HCT116 (cell line): ENCODE measurements at regions not wholly inside any gene's neighbourhood (a gene's known extent, or its start where the extent isn't known, plus 50 kb on each side); places are given as distances from the start of the nearest gene placed in this dataset.
"Not testable (repeated sequence)": the region's sequence is repeated elsewhere in the genome, so short reads cannot be mapped to it uniquely, and the experiment has no call there.

Experiments
- EGR1 ChIP-seq: IDR thresholded peaks from 2 replicates; pipeline ENCODE4 v1.6.1; 2012; ENCODE audit warnings: low read depth
- EZH2 ChIP-seq: fragments of 200-600 bp; sonication (generic); IDR thresholded peaks from 2 replicates; pipeline ENCODE4 v1.6.1; 2017; ENCODE audit warnings: antibody characterized with exemption, mixed run types
- JUND ChIP-seq: IDR thresholded peaks from 2 replicates; pipeline ENCODE4 v1.6.1; 2012
- POLR2A ChIP-seq: IDR thresholded peaks from 2 replicates; pipeline ENCODE4 v1.7.0; 2011; ENCODE audit warnings: borderline replicate concordance; ENCODE audit not compliant: insufficient read depth, insufficient read length; ENCODE audit errors: extremely low read depth
- POLR2AphosphoS5 ChIP-seq: IDR thresholded peaks from 2 replicates; pipeline ENCODE4 v1.6.1; 2011; ENCODE audit warnings: mild to moderate bottlenecking, low read depth, low read length, moderate library complexity
- RAD21 ChIP-seq: IDR thresholded peaks from 2 replicates; pipeline ENCODE4 v1.6.1; 2012; ENCODE audit warnings: low read depth, mild to moderate bottlenecking
- SP1 ChIP-seq: IDR thresholded peaks from 2 replicates; pipeline ENCODE4 v1.6.1; 2012; ENCODE audit warnings: low read depth
- TCF7L2 ChIP-seq: IDR thresholded peaks from 2 replicates; pipeline ENCODE4 v1.7.0; 2011; ENCODE audit warnings: borderline replicate concordance, inconsistent platforms; ENCODE audit not compliant: insufficient read depth, insufficient read length; ENCODE audit errors: extremely low read depth
- ZNF274 ChIP-seq: fragments of 200-500 bp; sonication (Bioruptor generic); IDR thresholded peaks from 2 replicates; pipeline ENCODE4 v1.6.1; 2014; ENCODE audit warnings: mild to moderate bottlenecking, low read depth, low read length, inconsistent platforms
- TF ChIP-seq, protein P1 (sequence below): IDR thresholded peaks from 2 replicates; pipeline ENCODE4 v1.6.1; 2011; ENCODE audit warnings: mild to moderate bottlenecking, low read length, moderate library complexity; ENCODE audit not compliant: insufficient replicate concordance; ENCODE audit errors: extremely low read depth
- TF ChIP-seq, protein P2 (sequence below), 3 experiments: fragments of 200-600 bp in 1 of 3; sonication (generic) in 1 of 3; IDR thresholded peaks in 2 of 3; conservative IDR thresholded peaks in 1 of 3; 2 replicates each; pipeline ENCODE4 v1.5.1; 2012 to 2017; ENCODE audit warnings: low read depth in 2 of 3, low read length in 2 of 3, antibody characterized with exemption in 1 of 3, borderline replicate concordance in 1 of 3, control low read depth in 1 of 3, mild to moderate bottlenecking in 1 of 3, mixed read lengths in 1 of 3, mixed run types in 1 of 3, moderate library complexity in 1 of 3; ENCODE audit not compliant: insufficient read depth in 1 of 3
- TF ChIP-seq, protein P3 (sequence below): IDR thresholded peaks from 2 replicates; pipeline ENCODE4 v1.6.1; 2012
- TF ChIP-seq, protein P4 (sequence below): IDR thresholded peaks from 2 replicates; pipeline ENCODE4 v1.6.1; 2012; ENCODE audit warnings: low read depth

DNA sequence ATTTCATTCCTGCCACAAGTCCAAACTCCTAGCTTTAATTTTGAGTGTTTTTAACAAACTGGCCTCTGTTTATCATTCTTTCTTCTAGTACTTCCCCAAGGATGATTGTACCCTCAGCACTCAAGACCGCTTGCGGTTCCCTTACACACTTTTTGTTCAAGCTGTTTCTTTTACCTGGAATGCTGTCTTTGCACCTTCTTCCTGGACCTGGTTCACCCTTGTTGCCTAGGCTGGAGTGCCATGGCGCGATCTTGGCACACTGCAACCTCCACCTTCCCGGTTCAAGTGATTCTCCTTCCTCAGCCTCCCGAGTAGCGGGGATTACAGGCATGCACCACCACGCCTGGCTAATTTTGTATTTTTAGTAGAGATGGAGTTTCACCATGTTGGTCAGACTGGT lies 151.7 kb downstream of the OR4F15 start:
- TF ChIP-seq, protein P1, sequence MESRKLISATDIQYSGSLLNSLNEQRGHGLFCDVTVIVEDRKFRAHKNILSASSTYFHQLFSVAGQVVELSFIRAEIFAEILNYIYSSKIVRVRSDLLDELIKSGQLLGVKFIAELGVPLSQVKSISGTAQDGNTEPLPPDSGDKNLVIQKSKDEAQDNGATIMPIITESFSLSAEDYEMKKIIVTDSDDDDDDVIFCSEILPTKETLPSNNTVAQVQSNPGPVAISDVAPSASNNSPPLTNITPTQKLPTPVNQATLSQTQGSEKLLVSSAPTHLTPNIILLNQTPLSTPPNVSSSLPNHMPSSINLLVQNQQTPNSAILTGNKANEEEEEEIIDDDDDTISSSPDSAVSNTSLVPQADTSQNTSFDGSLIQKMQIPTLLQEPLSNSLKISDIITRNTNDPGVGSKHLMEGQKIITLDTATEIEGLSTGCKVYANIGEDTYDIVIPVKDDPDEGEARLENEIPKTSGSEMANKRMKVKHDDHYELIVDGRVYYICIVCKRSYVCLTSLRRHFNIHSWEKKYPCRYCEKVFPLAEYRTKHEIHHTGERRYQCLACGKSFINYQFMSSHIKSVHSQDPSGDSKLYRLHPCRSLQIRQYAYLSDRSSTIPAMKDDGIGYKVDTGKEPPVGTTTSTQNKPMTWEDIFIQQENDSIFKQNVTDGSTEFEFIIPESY, result not testable (repeated sequence)
- TF ChIP-seq ZNF274, POLR2A, POLR2AphosphoS5, SP1, TCF7L2, RAD21, EZH2, JUND, EGR1: not testable (repeated sequence)
- TF ChIP-seq, protein P2, sequence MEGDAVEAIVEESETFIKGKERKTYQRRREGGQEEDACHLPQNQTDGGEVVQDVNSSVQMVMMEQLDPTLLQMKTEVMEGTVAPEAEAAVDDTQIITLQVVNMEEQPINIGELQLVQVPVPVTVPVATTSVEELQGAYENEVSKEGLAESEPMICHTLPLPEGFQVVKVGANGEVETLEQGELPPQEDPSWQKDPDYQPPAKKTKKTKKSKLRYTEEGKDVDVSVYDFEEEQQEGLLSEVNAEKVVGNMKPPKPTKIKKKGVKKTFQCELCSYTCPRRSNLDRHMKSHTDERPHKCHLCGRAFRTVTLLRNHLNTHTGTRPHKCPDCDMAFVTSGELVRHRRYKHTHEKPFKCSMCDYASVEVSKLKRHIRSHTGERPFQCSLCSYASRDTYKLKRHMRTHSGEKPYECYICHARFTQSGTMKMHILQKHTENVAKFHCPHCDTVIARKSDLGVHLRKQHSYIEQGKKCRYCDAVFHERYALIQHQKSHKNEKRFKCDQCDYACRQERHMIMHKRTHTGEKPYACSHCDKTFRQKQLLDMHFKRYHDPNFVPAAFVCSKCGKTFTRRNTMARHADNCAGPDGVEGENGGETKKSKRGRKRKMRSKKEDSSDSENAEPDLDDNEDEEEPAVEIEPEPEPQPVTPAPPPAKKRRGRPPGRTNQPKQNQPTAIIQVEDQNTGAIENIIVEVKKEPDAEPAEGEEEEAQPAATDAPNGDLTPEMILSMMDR (IDR thresholded peaks at IDR 0.05 in 2 of 3, conservative IDR thresholded peaks at IDR 0.05 in 1 of 3; ENCODE audit: borderline replicate concordance in 1 of 3, insufficient read depth in 1 of 3, low read depth in 2 of 3, low read length in 2 of 3), result not testable (repeated sequence)
- TF ChIP-seq, protein P3, sequence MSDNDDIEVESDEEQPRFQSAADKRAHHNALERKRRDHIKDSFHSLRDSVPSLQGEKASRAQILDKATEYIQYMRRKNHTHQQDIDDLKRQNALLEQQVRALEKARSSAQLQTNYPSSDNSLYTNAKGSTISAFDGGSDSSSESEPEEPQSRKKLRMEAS, result not testable (repeated sequence)
- TF ChIP-seq, protein P4, sequence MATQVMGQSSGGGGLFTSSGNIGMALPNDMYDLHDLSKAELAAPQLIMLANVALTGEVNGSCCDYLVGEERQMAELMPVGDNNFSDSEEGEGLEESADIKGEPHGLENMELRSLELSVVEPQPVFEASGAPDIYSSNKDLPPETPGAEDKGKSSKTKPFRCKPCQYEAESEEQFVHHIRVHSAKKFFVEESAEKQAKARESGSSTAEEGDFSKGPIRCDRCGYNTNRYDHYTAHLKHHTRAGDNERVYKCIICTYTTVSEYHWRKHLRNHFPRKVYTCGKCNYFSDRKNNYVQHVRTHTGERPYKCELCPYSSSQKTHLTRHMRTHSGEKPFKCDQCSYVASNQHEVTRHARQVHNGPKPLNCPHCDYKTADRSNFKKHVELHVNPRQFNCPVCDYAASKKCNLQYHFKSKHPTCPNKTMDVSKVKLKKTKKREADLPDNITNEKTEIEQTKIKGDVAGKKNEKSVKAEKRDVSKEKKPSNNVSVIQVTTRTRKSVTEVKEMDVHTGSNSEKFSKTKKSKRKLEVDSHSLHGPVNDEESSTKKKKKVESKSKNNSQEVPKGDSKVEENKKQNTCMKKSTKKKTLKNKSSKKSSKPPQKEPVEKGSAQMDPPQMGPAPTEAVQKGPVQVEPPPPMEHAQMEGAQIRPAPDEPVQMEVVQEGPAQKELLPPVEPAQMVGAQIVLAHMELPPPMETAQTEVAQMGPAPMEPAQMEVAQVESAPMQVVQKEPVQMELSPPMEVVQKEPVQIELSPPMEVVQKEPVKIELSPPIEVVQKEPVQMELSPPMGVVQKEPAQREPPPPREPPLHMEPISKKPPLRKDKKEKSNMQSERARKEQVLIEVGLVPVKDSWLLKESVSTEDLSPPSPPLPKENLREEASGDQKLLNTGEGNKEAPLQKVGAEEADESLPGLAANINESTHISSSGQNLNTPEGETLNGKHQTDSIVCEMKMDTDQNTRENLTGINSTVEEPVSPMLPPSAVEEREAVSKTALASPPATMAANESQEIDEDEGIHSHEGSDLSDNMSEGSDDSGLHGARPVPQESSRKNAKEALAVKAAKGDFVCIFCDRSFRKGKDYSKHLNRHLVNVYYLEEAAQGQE, result not testable (repeated sequence)
